ENCODE measurements at regions not wholly inside any gene's neighbourhood (a gene's known extent, or its start where the extent isn't known, plus 50 kb on each side); places are given as distances from the start of the nearest gene placed in this dataset.
"Not testable (repeated sequence)": the region's sequence is repeated elsewhere in the genome, so short reads cannot be mapped to it uniquely, and the experiment has no call there.

GRCh38 chr6:27804851-27805250 lies 107.3 kb downstream of the OR2B2 start:
- no peak for DNase-seq

- no peak for DNase-seq
These were observed 111.3 kb downstream of the OR2B2 start for GRCh38 chr6:27800731-27801373.

- DNase-seq = no peak
These were observed 114.2 kb downstream of the OR2B2 start for GRCh38 chr6:27797960-27798359.

DNA sequence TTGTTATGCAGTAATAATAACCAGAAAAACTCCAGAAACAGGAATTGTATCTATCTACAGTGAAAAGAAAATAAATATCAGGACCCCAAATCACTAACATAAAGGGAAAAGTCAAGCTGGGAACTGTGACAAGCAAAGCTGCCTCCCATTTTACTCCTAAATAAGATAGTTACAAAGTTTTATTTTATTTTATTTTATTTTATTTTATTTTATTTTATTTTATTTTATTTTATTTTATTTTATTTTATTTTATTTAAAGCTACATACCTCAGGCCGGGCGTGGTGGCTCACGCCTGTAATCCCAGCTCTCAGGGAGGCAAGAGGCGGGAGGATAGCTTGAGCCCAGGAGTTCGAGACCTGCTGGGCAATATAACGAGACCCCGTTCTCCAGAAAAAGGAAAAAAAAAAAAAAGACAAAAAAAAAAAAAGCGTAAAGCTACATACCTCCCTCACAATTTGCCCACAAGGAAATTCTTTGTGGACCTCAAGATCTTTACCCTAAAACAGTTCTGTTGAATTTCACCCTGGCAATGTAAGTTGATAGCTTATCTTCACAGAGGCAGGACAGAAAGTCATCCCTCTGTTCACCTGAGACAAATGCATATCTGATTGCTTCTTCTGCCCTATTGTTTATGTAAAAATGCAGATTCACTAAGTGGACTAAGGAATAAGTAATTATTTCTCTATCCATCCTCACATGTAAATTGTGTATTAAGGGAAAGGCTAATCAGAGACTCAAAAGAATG lies 115.3 kb downstream of the OR2B2 start:
- DNase-seq = not testable (repeated sequence)

DNA sequence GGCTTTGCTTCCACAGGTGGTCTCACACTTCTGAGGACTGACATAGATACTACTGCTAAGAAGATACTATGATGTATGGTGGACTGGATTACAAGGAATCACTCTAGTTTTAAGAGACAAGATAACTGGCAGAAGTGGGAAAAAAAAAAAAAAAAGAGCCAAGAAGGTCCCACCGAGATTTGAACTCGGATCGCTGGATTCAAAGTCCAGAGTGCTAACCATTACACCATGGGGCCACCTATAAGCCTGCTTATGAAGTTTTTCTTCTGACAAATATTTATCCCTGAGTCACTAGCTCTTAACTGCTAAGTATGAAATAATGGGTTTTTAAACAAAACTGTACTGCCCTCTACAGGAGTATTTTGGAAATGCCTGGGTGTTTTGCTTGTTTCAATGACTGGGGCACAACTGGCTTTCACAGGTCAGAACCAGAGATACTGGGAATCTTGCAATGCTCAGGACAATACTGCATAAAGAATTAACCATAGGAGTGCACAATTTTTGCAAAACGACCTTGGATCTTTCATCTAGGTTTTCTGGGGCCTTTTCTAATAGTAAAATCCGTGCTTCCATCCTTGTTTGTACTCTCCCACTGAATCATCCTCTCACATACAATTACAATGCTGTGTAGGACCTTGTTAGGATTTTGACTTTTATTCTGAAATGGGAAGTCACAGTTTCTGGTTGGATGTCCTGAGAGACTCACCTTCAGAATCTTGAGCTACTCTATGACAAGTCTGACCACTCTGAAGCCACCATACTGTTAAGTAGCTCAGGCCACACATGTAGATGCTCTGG lies 116.3 kb downstream of the OR2B2 start:
- peak; percentile 89 for DNase-seq

DNA sequence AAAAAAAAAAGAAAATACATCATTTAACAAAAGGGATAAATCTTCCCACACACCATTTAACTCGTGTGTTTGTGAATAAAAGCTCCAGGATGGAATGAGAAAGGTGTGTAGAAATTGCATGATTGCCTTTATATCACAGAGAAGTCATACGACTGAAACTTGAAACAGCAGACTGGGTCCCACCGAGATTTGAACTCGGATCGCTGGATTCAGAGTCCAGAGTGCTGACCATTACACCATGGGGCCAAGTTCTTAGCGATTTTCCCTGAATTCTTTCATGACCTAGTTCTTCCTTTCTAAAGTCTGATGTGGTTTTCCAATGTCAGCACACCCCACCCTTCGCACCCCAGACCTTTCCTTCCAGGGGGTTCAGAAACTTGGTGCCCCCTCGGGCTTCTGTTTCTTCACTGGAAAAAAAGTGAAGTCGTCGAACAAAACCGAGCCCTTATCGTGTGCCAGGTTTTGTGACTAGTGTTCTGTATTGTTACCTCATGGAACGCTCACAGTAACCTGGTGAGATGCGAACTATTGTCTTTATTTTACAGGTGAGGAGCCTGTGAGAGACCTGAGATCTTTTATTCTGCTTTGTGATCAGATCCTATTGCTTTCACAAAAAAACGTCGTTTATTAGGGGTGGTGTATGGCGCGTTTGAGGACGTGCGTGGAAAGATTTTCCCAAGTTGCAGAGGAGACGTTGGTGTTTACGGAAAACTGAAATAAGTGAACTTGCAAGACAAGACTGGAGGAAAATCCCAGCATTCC lies 120.8 kb downstream of the OR2B2 start:
- DNase-seq = peak; percentile 26

- not testable (repeated sequence) for DNase-seq
These were observed 123.8 kb downstream of the OR2B2 start for GRCh38 chr6:27788376-27788775.

DNA sequence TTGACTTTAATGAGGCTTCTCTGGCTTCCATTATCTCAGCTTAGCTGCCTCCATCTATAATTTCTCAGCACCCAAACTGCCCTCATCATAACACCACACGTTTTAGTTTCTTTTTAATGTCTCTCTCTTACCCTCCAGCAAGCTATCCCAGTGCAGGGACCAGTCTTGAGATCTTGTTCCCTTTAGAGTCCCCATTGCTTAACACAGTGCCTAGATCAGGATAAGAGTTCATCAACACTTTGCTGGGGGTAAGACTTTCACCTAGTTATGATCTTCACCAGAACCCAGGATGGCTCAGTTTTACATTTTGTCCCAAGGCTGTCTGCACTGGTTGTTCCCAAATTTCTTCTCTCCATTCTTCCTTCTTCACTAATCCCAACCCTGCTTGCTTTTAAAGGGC lies 126.1 kb downstream of the OR2B2 start:
- no peak for DNase-seq

DNA sequence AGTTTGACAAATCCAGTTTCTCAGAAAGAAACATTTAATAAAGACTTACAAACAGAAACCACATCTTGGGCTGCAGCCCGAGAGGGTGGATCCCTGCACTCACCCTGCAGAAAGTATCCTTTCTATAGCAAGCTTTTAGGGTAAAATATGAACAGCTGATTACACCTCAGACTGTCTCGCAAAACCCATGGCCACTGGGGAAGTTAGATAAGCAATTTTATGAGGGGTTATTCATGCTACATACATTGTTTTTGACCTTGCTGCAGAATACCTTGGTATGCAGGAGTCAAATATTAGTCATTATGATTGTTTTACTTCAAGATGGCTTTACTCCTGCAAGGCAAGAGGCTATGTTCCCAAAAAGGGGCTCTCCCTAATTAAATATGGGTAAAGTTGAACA lies 126.9 kb downstream of the OR2B2 start:
- no peak for DNase-seq

DNA sequence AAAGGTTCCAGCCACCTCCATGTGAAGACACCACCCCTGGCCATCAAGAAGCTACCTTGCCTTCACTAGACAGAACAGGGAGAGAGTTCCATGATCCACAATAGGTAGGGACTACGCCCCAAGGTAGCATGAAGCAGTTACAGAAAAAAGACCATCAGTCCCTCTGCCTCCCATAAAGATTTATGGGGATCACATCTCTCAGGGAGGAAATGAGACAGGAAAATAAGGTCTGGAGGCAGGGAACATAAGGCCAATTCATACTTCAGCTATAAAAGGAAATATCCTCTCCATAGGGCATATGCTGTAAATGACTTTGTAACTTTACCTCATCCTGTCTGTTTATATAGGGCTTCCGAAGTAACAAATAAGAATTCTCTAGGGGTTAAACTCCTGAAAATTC lies 129.4 kb downstream of the OR2B2 start:
- no peak for DNase-seq

DNA sequence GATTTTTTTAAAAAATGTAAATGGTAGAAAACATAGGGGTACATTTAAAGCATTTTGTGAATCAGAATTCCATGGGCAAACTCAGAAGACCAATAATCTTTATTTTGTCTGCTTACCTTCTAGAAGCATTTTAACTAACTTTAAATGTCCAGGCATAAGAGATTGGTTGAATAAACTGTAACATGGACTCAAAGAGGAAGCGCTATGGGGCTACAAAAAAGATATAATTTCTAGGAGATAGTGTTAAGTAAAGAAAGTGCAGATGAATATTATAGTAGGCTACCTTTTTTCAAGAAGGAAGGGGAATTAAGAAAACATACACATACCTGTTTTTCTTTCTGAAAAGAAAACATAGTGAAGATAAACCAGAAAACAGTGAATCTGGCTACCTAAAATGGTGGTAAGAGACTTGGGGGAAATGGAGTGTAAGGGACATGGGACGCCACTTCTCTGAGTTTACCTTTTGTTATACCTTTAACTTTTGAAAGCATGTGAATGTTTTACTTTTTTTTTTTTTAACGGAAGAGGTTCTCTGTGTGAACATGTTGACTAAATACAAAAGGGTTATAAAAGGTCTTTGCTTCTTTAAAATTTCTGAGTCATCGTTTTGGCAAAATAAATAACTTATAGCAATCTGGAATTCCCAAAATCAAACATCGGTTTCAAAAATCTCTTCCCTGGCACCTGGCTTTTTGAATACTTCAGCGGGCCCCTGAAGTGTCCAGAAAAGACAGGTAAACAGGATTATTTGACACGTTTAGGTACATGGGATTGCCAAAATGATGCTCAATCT lies 133.4 kb downstream of the OR2B2 start:
- no peak for DNase-seq

GRCh38 chr6:27777614-27778355 lies 134.4 kb downstream of the OR2B2 start:
- peak; percentile 23 for DNase-seq

- DNase-seq = no peak
These were observed 135.1 kb downstream of the OR2B2 start for GRCh38 chr6:27777126-27777525.

DNA sequence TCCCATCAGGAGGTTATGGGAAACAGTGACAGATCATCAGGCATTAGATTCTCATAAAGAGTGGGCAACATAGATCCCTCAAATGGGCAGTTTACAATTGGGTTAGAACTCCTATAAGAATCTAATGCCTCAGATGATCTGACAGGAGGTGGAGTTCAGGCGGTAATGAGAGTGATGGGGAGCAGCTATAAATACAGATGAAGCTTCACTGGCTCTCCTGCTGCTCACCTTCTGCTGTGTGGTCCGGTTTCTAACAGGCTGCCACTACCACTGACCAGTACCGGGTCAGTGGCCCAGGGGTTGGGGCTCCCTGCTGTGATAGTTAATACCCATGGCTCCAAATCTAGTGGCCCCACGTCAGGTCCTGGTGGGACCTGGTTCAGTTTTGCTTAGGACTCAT lies 135.7 kb downstream of the OR2B2 start:
- no peak for DNase-seq

- no peak for DNase-seq
These were observed 136.4 kb downstream of the OR2B2 start for GRCh38 chr6:27775796-27776184.

DNA sequence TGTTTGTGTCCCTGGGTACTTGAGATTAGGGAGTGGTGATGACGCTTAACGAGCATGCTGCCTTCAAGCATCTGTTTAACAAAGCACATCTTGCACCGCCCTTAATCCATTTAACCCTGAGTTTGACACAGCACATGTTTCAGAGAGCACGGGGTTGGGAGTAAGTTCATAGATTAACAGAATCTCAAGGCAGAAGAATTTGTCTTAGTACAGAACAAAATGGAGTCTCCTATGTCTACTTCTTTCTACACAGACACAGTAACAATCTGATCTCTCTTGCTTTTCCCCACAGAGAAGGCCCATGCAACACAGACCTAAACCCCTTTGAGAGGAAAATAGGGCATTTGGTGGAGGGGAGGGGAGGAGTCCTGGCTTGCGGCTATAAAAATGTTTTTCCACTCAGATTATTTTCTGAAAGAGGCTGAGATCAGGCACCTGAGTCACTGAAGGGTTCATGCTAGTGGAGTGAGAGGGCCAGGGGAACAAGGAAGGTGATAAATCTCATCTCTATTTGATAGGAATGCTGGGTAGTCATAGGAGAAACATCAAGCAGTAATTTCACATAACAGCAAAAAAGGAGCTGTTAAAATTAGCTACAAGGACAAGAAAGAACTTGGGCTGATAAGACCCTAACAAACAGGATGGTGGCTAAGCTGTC lies 136.9 kb downstream of the OR2B2 start:
- DNase-seq = not testable (repeated sequence)

- not testable (repeated sequence) for DNase-seq
These were observed 138.0 kb downstream of the OR2B2 start for GRCh38 chr6:27774264-27774600.

DNA sequence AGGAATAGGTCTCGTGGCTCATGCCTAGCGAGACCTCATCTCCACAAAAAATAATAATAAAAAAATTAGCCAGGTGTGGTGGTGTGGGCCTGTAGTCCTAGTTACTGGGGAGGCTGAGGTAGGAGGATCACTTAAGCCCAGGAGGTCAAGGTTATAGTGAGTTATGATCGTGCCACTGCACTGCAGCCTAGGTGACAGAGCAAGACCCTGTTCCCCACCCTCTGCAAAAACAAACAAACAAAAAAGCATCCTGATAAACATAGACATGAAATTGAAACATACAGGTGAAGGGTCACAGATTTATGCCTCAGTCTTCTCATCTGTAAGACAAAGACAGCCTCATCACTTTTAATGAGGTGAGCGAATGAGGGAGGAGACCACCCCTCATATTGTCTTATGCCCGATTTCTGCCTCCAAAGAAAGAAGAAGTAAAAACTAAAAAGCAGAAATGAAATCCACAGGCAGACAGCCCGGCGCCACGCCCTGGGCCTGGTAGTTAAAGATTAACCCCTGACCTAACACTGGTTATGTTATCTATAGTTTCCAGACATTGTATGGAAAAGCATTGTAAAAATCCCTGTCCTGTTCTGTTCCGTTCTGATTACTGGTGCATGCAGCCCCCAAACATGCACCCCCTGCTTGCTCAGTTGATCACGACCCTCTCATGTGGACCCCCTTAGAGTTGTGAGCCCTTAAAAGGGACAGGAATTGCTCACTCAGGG lies 138.5 kb downstream of the OR2B2 start:
- not testable (repeated sequence) for DNase-seq

DNA sequence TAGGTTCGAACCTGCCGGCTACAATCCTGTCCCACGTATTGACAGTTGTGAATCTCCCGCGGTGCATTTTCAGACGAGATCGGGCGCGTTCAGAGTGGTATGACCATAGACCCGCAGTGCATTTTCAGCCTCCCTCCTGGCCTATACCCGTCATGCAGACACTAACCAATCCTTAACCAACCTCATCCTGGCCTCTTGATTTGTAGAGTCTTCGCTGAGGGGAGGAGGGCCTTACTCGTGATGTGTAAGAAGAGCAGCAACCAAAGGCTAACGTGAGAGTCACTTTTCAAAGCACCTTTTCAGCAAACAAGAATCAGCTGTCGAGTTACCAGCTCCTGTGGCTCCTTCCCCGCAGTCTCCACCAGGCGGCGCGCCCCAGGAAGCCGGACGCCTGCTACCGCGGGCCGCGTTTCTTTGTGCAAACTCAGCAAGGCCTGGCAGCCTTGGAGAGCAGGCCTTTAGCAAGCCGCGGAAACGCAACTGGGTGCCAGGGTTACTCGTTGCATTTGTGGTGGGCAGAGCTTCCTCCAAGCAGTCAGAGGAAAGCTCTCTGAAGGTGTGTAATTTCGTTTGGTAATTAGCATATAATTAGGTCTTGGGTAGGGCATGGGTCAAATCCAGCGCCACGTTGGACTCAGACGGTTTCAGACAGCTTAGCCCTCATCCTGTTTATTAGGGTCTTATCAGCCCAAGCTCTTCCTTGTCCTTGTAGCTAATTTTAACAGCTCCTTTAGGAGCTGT lies 139.8 kb downstream of the OR2B2 start:
- DNase-seq = peak; percentile 88

DNA sequence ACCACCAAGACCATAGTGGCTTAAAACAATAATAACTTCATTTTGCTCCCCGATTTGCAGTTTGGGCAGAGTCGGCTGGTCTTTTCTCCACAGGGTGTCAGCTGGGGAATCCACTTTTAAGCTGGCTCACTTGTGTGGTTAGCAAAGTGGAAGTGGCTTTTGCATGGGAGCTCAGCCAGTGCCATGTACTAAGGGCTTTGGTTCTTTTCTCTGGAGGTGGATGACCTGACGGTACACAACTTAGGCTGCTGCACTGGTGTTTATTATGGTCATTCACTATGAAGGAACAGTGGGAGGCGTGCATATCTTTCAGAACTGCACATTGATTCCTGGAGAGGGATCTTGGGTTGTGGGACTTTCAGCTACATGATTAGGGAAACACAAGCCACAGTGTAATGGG lies 141.0 kb downstream of the OR2B2 start:
- no peak for DNase-seq
